NOMO-1 treated with DMSO at 0.1 percent for 48 hours (cell line): ENCODE measurements at regions not wholly inside any gene's neighbourhood (a gene's known extent, or its start where the extent isn't known, plus 50 kb on each side); places are given as distances from the start of the nearest gene placed in this dataset.
"Not testable (repeated sequence)": the region's sequence is repeated elsewhere in the genome, so short reads cannot be mapped to it uniquely, and the experiment has no call there.

ENCODE experiments used
- DNase-seq: peaks from one replicate; lab custom pipeline; 2025; ENCODE audit not compliant: unreplicated experiment; lab: John Stamatoyannopoulos, UW

- no peak for DNase-seq
Observed at GRCh38 chr19:13712767-13713201, 51.5 kb upstream of the MRI1 start.

- no peak for DNase-seq
Observed at GRCh38 chr19:13707915-13708314, 56.4 kb upstream of the MRI1 start.

- DNase-seq: no peak
Observed at GRCh38 chr19:13705928-13706447, 58.3 kb upstream of the MRI1 start.

- DNase-seq: no peak
Observed at GRCh38 chr19:13705201-13705600, 59.1 kb upstream of the MRI1 start.

GRCh38 chr19:13701624-13702023 lies 62.7 kb upstream of the MRI1 start:
- DNase-seq: no peak

GRCh38 chr19:13700621-13701020 lies 63.7 kb upstream of the MRI1 start:
- no peak for DNase-seq

- DNase-seq: no peak
Observed at GRCh38 chr19:13699786-13700185, 64.5 kb upstream of the MRI1 start.

GRCh38 chr19:13696839-13697238 lies 67.5 kb upstream of the MRI1 start:
- DNase-seq: no peak

GRCh38 chr19:13693889-13694288 lies 70.4 kb upstream of the MRI1 start:
- no peak for DNase-seq

- no peak for DNase-seq
Observed at GRCh38 chr19:13691569-13692435, 72.5 kb upstream of the MRI1 start.

GRCh38 chr19:13689085-13689484 lies 75.2 kb upstream of the MRI1 start:
- DNase-seq: peak; percentile 0

- no peak for DNase-seq
Observed at GRCh38 chr19:13684021-13684420, 80.3 kb upstream of the MRI1 start.

GRCh38 chr19:13681509-13681908 lies 82.8 kb upstream of the MRI1 start:
- DNase-seq: no peak

- not testable (repeated sequence) for DNase-seq
Observed at GRCh38 chr19:13680708-13681360, 83.5 kb upstream of the MRI1 start.

- DNase-seq: not testable (repeated sequence)
Observed at GRCh38 chr19:13676967-13677366, 87.4 kb upstream of the MRI1 start.

- peak; percentile 50 for DNase-seq
Observed at GRCh38 chr19:13672480-13673175, 91.7 kb upstream of the MRI1 start.

- no peak for DNase-seq
Observed at GRCh38 chr19:13670846-13671245, 93.5 kb upstream of the MRI1 start.

GRCh38 chr19:13669780-13670355 lies 94.5 kb upstream of the MRI1 start:
- DNase-seq: no peak

- DNase-seq: no peak
Observed at GRCh38 chr19:13668964-13669363, 95.4 kb upstream of the MRI1 start.

GRCh38 chr19:13666165-13666564 lies 98.2 kb upstream of the MRI1 start:
- DNase-seq: no peak
